ENCODE measurements at regions not wholly inside any gene's neighbourhood (a gene's known extent, or its start where the extent isn't known, plus 50 kb on each side); places are given as distances from the start of the nearest gene placed in this dataset.
"Not testable (repeated sequence)": the region's sequence is repeated elsewhere in the genome, so short reads cannot be mapped to it uniquely, and the experiment has no call there.

DNA sequence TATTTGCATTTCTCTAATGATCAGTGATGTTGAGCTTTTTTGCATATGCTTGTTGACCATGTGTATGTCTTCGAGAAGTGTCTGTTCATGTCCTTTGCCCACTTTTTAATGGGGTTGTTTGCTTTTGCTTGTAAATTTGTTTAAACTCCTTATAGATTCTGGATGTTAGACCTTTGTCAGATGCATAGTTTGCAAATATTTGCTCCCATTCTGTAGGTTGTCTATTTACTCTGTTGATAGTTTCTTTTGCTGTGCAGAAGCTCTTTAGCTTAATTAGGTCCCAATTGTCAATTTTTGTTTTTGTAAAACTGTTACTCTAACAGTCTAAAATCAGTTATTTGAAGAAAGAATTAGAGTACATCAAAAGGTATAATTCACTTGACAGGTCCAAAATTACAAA is 160.6 kb downstream of the LRIG3 start:
- not testable (repeated sequence) for FAIRE-seq

DNA sequence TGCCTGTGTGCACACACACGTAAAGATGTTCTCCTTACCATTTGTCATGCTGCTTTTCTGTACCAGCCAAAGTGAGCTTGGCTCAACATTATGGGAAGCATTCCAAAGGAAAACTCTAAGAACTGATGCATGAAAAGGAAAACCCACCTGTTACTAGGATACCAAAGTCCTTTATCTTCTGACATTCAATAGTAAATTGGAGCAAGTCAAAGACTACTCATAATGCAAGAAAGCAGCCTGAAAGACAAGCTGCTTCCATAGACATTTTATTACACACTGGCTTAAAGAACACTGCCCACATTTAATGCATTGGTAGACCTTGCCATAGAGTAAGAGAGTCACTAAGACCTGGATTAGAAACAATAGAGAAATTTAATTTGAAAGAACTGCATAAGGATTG is 159.0 kb downstream of the LRIG3 start:
- no peak for FAIRE-seq

DNA sequence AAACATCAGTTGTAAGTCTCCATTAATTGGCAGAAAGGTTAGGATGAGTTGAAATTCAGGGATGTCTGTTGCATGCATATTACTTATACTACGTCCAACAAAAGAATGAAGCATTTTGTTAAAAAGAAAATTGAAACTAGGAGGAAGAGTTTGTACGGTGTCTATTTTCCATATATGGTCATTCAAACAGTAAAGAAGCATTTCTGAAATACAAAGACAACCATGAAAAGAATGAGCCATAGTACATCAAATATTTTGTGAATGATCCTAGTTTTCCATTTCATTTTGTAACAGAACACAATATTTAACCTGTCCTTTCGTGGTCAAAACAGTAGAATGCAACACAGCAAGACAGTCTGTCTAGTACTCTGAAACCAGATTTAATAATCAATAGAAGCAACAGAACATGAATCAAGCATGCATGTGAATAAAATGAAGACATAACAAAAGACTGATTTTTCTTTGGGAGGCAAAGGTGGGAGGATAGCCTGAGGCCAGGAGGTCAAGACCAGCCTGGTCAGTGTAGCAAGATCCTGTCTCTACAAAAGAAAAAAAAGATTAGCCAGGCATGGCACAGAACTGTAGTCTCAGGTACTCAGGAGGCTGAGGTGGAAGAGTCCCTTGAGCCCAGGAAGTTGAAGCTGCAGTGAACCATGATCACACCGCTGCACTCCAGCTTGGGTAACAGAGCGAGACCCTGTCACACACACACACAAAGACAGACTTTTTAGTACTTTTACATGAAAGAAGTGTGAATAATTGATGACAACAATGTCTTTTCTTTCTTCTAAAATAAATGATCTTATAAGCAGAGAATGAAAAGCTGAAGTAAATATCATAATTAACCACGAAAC is 156.0 kb downstream of the LRIG3 start:
- FAIRE-seq = no peak

DNA sequence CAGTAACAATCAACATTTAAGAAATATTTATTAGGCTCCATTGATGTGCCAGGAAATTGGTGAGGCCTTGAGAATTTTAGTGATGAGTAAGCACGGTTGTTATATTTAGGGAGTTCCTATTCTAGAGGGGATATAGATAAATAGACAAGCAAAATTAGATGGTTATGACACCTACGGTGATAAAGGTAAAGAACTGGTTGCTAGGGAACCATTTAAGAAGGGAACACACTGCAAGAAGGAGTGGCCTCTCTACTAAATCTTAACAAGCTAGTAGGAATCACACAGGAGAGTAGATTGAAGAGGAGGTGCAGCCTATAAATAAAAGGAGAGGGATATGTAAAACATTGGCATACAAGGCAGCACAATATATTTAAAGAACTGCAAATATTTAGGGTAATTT is 155.2 kb downstream of the LRIG3 start:
- FAIRE-seq = no peak

DNA sequence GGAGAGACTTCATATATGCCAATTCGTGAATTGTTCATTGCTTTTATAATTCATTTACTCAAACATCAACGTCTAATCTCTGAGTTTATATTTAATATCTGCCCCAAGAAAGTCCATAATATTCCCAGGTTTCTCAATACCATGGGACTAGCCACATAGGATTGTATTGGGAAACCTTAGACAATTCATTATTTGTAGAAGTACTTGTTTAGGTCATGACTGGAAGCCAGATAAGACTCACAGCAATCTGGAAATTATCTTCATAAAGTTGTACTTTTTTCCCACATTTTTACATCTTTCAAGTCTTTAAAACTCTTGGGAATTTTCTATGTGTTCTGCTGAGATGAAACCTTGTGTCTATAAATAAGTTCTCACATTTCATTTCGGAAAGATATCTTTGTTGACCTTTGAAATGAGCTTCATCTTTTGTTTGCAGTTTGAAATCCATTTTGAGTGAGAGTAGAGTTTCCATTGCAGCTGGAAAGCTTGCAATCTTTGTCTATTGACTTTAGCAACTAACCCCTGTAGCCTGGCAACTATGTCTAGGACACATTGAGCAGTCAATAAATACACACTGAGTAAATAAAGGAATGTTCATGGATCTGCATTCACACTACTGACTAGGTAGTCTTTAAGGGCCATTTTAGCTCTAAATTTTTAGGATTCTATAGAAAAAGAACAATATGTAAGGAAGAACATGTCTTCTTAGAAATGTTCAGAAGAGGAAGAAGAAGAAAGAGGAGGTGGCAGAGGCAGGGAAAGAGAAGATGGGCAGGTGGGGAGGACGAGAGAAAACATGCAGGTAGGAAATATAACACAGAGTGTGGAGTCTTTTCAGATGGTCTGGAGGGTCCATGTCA is 154.4 kb downstream of the LRIG3 start:
- no peak for FAIRE-seq

DNA sequence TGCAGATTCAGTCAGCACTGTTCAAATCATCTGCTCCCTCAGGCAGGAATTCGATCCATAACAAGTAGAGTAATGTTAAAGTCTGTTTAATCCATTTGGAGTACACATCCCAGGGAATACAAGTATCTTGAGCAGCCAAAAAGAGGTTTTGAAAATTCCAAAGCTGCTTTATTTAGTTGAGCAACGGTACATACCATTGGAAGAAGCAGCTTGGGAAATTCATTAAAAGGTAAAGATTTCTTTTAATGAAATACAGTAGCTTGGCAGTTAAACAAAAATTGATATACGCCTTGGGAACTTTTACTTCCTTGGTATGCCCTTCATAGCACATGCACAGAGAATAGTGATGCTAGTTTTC is 153.8 kb downstream of the LRIG3 start:
- FAIRE-seq = no peak

DNA sequence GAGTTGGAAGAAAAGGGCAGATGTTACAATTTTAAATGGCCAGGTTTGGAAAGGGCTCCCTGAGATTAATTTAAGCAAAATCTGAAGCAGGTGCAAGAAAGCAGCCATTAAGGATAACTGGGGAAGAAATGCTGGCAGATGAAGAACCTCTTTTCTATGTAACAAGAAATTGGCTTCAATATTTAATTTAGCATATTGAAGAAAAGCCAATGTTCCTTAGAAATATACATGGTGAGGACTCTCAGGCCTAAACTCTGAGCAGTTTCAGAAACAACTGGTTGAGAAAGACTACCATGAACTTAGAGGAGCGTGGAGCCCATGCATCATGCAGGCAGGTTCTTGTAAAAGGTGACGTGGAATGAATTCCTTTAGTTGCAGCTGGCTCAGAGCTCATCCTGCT is 152.8 kb downstream of the LRIG3 start:
- FAIRE-seq = no peak

DNA sequence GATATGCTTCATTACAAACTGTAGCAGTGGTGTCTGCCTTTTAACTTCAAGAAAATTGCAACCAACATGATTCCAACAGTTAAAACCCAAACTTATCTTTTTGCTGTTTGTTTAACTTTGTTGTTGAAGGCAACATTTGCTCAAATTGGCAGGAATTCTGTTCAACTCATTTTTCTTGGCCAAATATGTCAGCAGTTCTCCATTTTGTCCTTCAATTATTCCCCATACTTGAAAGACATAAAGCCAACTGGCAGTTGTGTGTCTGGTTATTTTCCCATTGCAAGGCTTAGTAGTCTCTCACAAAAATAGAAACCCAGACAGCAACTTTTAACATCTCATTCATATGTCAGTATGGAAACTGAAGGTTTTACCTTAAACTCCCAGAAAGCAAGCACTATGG is 146.3 kb downstream of the LRIG3 start:
- no peak for FAIRE-seq

DNA sequence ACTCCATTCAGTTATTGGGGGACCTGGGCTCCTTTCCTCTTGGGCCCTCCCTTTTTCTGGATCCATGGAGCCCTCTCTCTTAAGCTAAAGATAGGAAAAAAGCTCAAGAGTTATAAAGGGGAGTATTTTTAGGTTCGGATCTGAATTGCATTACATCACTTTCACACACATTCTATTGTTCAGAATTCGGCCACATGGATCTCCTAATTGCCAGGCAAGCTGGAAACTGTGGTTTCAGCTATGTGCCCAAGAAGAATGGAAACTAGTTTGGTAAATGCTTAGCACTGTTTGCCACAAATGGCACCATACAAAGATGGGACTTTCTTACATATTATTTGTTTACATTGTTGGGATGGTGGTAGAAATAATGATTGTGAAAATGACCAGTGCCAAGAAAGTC is 145.6 kb downstream of the LRIG3 start:
- no peak for FAIRE-seq

DNA sequence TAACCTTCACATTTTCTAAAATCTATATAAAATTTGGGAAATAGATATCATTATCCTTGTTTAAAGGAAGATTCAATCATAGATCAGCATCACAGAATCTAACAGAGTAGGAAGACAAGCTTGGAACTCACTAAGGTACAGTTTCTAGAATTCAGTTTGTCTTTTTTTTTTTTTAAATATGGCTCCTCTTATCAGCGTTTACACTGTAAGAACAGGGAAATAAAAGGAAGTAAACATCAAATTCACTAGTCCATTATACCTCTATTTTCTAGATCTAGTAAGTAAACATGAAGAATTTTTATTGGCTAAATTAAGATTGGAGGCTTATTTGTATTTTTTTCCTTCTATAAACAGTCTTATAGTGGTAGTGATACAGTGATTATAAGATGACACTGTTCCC is 144.9 kb downstream of the LRIG3 start:
- no peak for FAIRE-seq

DNA sequence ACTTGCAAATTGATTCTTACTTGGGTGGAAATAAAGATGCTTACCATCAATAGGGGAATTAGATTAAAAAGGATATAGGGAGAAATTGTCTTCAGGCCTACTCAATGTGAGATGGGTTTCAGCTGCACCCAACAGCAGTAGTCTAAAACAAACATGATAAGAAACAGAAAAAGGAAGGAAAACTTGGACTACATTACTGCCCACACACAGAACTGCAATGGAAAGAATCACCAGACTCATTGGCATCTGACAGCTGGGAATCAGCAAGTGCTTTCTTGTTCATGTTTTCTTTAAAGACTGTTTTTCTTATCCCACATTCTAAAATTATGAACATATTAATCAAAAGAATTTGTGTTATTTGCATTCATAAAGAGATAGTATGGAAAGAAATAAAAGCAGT is 144.2 kb downstream of the LRIG3 start:
- no peak for FAIRE-seq

DNA sequence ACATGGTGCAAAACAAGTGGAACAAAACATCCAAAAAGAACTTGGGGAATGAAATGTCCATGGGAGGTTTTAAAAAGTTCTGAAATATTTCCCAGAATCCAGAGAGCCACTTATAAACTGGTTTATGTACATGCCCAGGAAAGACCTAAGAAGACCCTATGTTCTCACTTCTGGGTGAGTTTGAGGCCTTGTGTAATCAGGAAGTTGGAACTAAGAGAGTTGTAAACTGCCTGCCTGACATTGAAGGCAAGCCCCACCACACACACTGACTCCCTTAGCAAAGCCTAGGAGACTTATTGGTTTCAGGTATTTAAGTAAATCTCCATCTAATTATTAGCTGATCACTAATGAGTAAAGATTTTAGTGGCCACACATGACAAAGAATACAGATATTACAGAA is 142.5 kb downstream of the LRIG3 start:
- no peak for FAIRE-seq

DNA sequence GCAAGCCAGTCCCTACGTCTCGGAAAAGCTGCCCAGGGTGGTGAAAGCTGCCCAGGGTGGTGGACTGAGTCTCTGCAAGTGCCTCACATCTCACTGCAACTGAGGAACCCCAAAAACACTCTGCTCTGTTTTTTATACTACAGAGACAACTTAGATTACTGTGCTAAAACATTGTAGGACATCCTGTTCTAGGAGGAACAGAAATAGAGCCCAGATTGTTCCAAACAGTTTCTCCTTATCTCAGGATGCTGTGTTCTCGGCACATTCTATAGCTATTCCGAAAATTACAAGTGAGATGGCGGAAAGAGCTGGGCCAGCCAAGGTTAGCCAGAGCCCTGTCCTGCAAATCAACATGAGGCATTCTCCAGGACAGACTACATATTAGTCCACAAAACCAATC is 138.7 kb downstream of the LRIG3 start:
- FAIRE-seq = no peak

DNA sequence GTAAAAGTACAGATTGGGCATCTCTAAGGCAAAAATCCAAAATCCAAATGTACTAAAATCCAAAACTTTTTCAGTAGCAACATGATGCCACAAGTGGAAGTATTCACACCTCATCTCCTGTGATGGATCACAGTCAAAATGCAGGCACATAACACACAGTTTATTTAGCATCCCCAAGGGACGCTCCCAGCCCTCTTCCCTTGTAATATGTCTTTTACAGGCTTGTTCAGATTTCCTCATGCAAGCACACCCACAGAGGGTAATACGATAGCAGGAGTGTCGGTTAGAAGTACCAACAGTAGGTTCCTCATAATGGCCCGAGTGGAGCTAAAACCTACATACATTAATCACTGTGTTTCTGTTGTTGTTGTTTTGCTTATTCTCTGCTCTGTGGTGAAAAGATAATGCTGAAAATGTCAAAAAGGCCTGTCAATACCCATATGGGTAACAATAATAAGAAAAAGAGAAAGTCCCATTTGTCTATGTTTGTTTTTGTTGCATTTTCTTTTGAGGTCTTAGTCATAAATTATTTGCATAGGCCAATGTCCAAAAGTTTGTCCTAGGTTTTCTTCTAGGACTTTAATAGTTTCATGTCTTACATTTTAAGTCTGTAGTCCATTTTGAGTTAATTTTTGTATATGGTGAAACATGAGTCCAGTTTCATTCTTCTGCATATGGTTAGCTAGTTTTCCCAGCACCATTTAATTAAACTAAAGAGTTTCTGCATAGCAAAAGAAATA is 133.1 kb downstream of the LRIG3 start:
- no peak for FAIRE-seq

DNA sequence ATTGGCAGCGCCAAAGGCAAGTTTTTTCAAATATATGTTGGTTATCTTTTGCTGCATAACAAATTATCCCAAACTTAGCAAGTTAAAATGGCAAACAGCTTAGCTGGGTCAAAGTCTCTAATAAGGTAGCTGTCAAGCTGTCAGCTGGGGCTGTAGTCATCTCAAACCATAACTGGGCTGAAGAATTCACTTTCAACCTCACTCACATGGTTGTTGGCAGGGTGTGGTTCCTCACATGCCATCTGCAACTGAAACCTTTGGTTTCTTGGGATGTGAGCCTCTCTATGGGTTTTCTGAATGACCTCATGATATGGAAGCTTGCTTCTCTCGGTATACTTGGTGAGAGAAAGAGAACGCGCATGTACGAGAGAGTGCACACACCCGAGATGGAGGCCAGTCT is 125.4 kb downstream of the LRIG3 start:
- FAIRE-seq = no peak

DNA sequence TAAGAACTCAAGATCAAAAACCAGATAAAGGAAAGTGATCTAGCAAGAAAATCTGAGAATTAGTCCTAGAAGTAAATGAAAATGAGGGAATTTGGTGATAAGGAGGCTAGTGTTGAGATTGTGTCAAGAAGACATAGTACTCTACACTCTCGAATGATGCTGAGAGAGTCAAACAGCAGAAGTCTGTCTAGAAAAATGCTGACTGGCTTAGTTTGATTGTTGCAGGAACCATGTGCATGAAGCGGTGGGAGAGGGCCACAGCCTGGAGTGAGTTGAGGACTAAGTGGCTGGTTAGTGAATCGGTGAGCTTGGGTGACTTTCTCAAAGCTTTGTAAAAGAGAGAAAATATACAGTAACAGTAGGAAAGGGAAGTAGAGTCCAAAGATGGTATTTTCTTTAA is 124.5 kb downstream of the LRIG3 start:
- FAIRE-seq = no peak

DNA sequence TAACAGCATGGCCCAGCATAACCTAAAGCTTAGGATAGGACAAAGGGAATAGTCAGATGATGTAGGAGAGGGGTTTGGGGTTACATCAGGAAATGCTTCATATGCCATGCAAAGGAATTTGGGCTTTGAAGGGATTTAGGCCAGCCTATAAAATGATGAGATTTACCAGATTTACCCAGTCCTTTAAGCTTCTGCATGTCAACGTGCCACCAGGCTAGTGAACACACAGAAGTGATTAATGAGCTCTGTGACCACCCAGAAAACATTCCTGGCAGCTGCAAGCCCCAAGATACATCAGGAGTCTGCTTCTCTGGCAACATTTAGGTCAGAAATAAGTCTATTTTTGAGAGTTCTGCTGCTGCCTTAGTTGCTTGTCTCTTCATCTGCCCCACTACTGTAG is 118.3 kb downstream of the LRIG3 start:
- no peak for FAIRE-seq

DNA sequence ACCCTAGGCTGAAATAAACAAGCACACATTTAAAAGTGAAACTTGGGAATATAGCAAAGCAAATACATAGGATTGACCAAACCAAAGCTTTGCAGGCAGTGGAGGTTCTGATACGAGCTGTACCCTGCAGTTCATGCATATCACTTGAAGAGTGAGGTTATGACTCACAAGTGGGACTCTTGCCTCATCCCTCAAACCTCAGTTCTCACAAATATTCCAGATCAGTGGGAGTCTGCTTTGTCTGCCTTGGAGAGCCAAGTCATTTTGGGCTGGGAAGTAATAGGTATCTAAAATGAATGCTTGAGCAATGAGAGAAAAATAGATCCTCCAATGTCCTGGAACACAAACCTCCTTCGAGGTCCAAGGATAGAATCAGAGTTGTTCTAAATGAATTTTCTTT is 116.4 kb downstream of the LRIG3 start:
- no peak for FAIRE-seq

DNA sequence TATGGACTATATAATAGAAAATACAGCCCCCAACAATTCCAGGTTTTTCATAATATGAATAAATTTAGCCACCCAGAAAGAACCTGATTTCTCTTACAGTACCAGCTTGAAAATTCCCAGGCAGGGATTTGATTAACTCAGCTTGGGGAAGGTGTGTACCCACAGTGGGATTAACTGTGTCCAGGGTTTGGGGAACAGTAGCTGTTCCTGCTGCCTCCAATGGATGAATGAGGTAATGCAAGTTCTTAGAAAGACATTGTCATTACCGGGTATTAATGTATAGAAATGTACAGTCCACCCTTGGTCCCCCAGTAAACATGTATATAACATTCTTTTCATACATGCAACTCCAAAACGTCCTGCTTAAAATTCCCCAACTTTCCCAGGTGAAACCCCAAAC is 115.6 kb downstream of the LRIG3 start:
- no peak for FAIRE-seq

DNA sequence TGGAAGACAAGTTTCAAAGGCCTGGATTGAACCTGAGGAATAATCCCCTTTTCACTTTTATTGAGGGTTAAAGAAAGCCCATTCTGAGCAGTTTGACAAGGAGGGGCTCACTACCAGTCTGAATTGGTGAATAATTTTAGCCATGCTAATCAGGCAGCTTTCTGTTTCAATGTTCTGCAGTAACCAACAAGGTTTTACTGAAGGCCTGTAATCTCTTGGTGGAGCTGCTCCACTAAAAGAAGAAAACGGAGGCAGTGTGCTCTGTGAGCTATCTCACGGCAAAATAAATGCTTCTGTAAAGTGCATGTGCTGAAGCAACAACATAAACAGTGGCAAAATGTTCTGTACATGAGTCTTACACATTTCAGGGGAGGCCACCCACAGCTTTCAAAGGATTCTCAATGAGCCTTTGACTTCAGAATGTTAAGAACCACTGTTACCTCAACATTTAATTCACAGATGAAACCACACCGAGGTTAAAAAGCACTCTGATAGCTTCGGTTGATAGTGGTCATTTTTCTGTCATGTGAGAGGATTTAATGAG is 111.2 kb downstream of the LRIG3 start:
- FAIRE-seq = no peak

DNA sequence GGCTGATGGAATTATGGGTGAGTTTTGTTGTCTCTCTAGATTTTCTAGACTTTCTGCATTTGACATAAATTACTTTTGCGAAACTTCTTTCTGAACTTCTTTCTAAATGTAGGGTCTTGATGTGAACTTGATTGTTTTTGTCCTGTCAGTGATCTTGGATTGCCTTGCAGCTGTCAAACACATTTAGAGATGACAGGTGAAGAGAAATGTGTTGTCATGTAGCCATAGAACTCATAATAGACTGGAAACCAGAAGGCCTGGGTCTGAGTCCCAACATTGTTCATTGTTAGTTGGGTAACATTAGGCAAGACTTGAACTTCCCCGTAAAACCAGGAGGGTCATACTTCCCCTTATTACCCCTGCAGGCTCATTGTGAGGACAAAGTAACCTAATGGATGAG is 109.0 kb downstream of the LRIG3 start:
- FAIRE-seq = no peak

DNA sequence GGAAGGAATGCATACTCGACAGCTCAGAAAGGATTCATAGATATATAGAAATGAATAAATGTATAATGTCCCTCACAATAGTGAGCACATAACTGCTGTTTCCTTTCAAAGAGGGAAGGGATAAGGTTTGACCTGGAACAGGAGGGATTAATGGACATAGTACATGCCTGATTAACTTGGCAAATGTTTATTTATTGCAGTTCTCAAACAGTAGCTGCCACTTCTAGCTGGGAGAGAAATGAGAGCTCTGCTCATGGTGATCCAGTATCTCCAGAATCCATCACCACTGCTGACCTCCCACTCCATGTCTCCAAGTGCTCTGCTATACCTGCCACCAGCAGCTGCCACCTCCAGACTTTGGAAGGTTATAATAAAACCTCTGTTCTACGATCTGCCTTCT is 108.1 kb downstream of the LRIG3 start:
- no peak for FAIRE-seq

DNA sequence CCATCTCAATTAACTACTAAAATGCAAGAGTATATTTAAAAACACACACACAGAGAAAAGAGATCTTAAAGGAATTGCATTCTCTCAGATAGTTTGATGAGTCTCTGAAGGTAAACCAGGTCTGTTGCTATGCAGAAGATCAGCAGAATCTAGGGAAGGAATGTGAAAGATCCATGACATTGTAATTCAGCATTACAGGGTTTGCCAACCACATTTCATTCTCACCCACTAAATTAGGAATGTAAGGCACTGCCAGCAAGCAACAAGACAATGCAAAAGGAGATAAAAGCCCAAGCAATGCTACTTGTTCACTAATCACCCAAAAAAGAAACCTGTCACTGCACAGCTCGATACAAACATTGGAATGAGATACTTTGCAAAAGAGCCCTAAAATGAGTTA is 106.3 kb downstream of the LRIG3 start:
- no peak for FAIRE-seq
